HG03066 (cell line): ENCODE measurements at regions not wholly inside any gene's neighbourhood (a gene's known extent, or its start where the extent isn't known, plus 50 kb on each side); places are given as distances from the start of the nearest gene placed in this dataset.
"Not testable (repeated sequence)": the region's sequence is repeated elsewhere in the genome, so short reads cannot be mapped to it uniquely, and the experiment has no call there.

Experiments used
- ATAC-seq: cut with Tn5 transposase; IDR thresholded peaks from one replicate; pipeline ENCODE4 v1.9.1; 2021; ENCODE audit warnings: low read depth; ENCODE audit not compliant: unreplicated experiment

DNA sequence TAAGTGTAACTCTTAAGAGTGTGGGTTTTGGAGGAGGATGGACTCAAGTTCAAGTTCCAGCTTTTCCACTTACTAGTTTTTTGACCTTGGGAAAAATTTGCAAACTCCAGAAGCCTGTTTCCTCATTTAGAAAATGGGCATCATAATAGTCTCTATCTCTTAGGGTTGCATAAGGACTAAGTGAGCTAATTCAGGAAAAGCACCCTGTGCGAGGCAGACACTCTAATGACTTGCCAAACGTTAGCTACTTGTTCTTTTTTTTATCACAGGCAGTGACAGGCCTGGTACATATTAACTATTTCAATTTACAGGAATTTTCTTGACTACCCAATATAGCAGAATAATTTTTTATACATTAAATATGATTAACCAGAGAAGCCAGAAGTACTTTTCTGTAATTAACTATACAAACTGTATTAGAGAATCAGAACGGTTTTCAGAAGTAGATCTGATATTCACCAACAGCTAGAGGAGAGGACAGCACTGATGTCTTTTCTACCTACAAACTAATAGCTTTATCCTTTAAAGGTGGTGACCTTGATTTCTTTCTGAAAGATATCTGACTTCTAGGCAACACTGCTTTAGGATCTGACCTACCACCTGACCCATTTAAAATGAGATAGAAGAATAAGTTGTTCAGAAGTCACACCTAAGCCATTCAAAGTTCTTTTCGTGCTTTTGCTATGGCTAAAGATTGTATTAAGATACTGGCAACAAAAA lies 139.6 kb upstream of the HAND2 start:
- ATAC-seq, result no peak

DNA sequence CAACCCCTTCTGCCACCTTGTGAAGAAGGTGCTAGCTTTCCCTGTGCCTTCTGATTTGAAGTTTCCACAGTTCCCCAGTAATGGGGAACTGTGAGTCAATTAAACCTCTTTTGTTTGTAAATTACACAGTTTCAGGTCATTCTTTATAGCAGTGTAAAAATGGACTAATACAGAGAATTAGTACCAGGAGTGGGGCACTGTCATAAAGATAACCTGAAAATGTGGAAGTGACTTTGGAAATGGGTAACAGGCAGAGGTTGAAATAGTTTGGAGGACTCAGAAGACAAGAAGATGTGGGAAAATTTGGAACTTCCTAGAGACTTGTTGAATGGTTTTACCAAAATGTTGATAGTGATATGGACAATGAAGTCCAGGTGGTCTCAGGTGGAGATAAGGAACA lies 131.0 kb upstream of the HAND2 start:
- ATAC-seq, result no peak

DNA sequence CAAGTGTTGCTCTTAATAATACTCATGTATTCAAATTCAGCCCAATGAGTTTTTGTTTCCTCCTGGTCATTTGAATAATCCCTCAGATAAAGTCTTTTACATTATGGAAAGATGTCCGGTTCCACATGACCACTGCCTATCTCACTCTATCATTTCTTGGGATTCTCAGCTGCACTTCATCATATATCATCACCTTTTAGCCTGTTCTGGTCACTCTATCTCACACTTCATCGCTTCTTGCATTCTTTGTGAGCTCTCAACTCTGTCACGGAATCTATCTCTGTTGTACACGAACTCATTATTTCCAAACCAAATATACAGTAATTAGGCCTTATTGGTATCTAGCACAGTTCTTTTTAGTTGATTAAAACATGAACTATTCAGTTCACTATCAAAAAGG lies 126.9 kb upstream of the HAND2 start:
- ATAC-seq, result no peak

DNA sequence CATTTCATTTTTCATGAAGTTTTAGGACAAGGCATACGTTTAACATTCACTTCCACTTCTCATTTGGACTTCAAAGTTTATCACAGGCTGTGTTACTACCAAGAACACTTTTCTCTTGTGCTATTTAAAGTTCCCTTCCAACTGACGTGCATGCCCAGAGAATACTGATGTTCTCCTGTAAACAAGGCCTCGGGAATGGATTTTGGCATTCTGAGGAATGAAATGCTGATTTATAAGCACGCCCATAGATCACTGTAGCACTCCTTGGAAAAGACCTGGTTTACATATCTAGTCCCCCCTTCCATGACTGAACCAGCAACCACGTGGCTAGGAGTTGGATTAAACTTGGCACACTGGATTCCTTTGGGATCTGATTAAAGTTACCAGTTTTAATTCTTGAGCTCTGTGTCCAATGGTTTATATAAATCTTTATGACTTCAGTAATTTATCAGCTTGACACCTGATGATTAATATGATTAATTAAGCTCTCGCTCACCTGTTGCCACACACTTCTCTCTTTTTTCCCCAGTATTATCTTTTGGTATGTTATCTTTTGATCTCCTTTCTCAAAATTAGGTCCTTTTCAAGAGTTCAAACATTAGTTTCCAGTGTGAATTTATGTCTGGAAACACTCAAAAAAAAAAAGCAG lies 122.4 kb upstream of the HAND2 start:
- ATAC-seq, result no peak

DNA sequence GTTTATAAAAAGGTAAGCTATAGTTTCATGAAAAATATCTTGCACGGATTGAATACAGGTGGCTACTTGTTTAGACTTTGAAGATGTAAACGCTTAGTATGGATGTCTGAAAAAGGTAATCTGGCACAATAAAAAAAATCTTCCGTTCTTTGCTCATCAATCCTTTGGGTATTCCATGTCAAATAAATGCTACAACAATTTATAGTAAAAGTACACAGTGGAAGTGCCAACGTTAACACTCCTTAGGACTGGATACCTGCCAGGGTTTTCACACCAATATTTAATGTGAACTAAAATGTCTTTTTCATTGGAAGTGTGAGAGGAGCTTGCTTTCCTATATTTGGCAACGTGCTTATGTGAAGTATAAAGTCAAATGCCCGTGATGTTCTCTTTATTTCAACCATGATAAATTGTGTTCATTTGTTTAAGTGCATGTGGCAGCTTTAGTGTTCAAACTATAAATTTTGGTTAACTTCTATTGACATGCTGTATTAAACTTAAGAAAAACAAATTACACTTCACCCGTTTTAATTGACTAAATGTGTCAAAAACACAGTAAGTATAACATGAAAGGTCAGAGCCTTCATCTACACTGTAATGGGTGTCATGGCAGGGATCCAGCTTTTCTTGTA lies 121.7 kb upstream of the HAND2 start:
- ATAC-seq, result no peak

DNA sequence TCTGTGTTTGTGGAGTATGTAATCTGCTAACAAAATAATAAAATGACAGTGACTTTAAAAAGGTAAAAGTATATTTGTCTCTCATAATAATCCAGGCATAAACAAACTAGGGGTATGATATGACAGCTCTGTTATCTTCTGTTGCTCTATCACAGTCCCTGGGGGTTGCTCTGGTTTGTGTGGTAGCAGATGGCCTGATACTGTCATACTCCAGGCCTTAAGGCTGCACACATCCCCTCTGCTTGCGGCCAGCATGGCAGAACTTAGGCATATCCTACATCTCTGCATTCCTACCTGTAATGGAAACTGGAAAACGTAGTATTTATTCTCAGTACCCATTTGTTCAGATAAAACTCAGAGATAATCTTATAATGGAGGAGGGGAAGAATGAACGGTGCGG lies 117.9 kb upstream of the HAND2 start:
- no peak for ATAC-seq

DNA sequence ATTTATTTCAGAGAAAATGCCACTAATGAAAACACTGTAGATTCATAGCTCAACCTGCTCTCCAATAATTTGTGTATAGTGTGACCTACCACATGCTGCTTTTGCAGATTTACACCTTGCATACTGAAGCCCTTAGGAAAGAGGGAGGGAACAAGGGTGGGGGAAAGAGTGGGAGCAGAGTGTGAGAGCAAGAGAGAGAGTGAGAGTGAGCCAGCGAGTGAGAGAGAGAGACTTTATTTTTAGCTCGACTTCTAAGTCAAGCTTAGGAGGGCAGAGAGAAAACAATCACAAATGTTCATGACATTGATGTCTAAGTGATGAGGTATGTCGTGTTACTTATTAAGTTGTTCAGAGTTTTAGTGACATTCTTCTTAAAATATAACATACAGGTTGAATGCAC lies 112.5 kb upstream of the HAND2 start:
- ATAC-seq, result no peak

DNA sequence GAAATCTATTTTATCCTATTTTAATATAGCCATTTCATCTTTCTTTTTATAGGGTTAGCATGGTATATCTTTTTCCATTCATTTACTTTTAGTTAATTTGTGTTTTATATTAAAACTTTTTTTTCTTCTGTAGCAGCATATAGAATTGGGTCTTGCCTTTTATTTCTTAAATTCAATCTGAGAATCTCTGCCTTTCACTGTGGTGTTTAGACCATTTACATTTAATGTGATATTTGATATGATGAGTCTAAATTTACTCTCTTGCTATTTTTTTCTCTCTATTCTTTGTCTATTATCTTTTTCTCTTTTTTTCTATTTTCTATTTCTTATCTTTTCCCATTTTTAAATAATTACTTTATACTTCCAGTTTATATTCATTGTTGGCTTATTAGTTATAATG lies 105.4 kb upstream of the HAND2 start:
- ATAC-seq, result no peak

DNA sequence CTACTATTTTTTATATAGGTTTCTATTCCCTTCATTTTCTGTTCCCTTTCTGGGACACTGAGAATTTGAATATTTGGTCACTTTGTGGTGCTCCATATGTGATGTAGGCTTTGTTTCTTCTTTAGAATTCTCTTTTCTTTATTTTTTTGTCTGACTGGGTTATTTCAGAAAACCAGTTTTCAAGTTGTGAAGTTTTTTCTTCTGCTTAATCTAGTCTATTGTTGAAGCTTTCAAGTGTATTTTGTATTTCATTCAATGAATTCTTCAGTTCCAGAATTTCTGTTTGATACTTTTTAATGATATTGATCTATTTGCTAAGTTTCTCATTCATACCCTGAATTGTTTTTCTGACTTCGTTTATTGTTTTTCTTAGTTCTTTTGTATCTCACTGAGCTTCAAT lies 96.2 kb upstream of the HAND2 start:
- no peak for ATAC-seq

DNA sequence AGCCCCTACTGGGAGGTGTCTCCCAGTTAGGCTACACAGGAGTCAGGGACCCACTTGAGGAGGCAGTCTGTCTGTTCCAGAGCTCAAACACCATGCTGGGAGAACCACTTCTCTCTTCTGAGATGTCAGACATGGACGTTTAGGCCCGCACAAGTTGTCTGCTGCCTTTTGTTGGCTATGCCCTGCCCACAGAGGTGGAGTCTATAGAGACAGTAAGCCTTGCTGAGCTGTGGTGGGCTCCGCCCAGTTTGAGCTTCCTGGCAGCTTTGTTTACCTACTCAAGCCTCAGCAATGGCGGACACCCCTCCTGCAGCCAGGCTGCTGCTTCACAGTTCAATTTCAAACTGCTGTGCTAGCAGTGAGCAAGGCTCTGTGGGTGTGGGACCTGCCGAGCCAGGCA lies 88.6 kb upstream of the HAND2 start:
- not testable (repeated sequence) for ATAC-seq

DNA sequence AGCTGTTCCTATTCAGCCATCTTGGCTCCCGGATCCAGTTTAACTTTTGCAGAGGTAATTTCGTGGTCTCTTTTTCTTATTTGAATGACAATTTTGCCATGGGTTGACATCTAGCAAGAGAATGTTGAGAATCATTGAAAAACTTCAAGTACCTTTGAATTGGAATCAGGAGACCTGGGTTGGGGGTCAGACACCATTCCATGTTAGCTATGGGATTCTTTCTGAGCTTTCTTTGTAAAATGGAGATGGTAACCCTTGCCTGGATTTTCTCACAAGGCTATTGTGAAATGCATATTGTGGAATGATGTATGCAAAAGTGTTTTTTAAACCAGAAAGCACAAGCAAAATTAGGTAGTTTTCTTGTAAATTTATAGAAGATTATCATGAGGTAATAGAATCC lies 79.1 kb upstream of the HAND2 start:
- ATAC-seq, result no peak

DNA sequence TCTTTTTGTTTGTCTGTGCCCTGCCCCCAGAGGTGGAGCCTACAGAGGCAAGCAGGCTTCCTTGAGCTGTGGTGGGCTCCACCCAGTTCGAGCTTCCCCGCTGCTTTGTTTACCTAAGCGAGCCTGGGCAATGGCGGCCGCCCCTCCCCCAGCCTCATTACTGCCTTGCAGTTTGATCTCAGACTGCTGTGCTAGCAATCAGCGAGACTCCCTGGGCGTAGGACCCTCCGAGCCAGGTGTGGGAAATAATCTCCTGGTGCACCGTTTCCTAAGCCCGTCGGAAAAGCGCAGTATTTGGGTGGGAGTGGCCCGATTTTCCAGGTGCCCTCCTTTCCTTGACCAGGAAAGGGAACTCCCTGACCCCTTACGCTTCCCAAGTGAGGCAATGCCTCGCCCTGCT lies 78.6 kb upstream of the HAND2 start:
- ATAC-seq, result not testable (repeated sequence)

DNA sequence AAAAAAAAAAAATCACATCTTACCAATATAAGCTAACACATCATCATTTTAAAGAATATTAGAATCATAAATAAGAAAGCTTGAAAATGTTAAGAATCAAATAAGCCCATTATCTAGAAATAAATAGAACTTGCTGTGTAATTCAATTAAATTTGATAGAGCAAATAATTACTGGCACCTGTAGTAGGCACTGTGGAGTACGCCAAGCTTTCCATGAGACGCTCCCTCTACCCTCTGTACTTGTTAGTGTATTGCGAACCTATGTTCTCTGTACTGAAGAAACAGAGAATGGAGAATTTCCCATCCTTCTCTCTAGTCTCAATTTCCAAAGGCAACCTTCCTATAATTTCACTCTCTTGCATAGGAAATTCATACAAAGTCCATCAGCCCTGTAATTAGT lies 61.7 kb upstream of the HAND2 start:
- ATAC-seq, result no peak

DNA sequence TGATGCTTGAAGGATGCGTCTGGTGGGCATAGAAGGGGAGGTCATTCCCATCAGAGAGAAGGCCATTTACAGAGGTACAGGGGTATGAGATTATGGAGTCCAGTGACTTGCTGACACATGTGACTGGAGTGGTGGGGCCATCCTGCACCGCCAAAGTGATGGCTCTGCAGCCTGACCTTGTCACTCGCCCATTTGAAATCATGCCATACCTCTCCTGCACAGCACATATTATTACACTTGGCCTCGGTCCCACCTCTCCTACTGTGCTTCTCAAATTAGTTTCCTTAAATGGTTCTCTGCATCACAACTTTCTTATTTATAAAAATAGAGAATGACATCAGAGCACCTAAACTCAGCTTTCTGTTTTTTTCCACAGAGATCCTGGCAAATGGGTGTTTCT lies 60.7 kb upstream of the HAND2 start:
- no peak for ATAC-seq

DNA sequence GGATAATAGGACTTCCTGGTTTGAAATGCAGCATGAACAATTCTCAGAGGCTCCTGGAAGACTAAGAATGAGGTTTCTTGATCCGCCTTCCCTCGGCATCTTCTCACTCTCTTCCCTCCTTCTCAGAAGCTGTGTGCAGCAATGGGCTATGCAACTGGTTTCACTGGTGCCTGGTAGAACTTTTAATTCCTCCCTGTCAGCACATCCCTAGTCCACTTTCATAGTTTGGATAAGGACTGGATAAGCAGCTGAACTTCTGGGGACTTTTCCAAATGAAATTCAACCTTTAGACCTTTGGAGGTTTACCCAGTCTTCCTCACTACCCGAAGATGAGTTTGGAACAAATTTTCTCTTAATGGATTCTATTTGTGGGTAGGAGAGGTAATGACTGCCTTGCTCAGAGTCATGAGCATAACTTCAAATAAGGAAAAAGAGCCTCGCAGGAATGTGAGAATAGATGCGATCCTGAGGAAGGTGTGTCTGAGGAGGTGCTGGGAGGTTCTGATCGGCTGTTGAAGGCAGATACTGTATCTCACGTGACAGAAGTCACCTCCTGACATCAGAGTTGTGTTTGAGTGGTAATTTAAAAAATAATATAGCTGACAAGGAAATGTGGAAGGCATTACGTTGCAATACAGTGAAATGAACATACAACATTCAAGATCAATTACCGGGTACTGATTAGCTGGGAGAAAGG lies 56.0 kb upstream of the HAND2 start:
- ATAC-seq, result no peak

DNA sequence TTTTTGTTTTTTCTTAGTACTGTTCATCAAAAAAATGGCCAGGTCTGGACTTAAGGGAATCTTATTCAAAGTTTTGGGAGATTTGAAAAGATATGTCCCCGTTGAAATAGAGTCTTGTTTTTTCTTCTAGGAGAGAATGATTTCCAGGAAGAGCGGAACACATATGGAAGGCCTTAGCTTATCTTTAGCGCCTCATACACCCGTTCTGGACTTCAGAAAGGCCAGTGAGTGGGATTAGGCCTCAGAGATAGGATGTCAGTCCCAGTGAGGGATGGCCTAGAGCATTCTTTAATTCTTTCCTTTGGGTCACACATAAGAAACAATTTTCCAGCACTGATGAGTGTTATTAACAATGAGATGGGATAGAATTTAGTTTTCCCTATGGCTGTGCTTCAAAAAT lies 54.5 kb upstream of the HAND2 start:
- ATAC-seq, result no peak
